HepG2 (cell line): ENCODE measurements at regions not wholly inside any gene's neighbourhood (a gene's known extent, or its start where the extent isn't known, plus 50 kb on each side); places are given as distances from the start of the nearest gene placed in this dataset.

ENCODE experiments used
- ATAC-seq: fragments of 200-7000 bp; cut with Tn5 transposase; 3 replicates; pipeline ENCODE4 v1.9.1; 2020; ENCODE audit warnings: mild to moderate bottlenecking, moderate library complexity
- BruUV-seq: library from RNA; stranded (reverse); fragments of 400-500 nt; replicated peaks from 2 replicates; lab custom pipeline; 2021; lab: Mats Ljungman, UMichigan
- CTCF ChIA-PET: fragments of 300-600 bp; formaldehyde crosslinking; extraction: SDS; loops from one replicate; lab custom pipeline; 2021; ENCODE audit warnings: low total read pairs, inconsistent platforms, low intra/inter-chr PET ratio; lab: Yijun Ruan, JAX
- POLR2A ChIA-PET: fragments of 350-600 bp; sonication (Branson Sonifier 250); formaldehyde crosslinking; loops from one replicate; lab custom pipeline; 2020; ENCODE audit warnings: antibody characterized with exemption, inconsistent platforms; lab: Yijun Ruan, JAX
- DNase-seq: peaks from one replicate; pipeline ENCODE4 v3.0.0-alpha.2; 2015; ENCODE audit warnings: low spot score
- FAIRE-seq: peaks from 3 replicates; lab custom pipeline; 2011; peaks lifted over from hg19 to GRCh38; lab: Jason Lieb, UNC
- H2AFZ ChIP-seq: one replicate; pipeline ENCODE4 v1.6.1; 2011; ENCODE audit warnings: low read length, inconsistent platforms
- H3K27ac ChIP-seq: fragments of 300-600 bp; 3 replicates; pipeline ENCODE4 v1.8.0; 2011; ENCODE audit warnings: mixed run types, mild to moderate bottlenecking, mixed read lengths, low read length, inconsistent platforms; ENCODE audit not compliant: insufficient read depth; ENCODE audit errors: extremely low read length
- H3K27me3 ChIP-seq, 2 experiments: fragments of 200-600 bp in 1 of 2; 2 replicates in 1 of 2; 3 replicates in 1 of 2; pipeline versions ENCODE4 v1.6.0 to v1.8.0; 2011; ENCODE audit warnings: low read length in 2 of 2, mild to moderate bottlenecking in 2 of 2, moderate library complexity in 2 of 2, inconsistent platforms in 1 of 2; ENCODE audit not compliant: insufficient read depth in 2 of 2, control insufficient read depth in 1 of 2
- H3K36me3 ChIP-seq, 2 experiments: fragments of 200-600 bp in 1 of 2; replicated peaks in 1 of 2; 2 replicates in 1 of 2; 3 replicates in 1 of 2; pipeline versions ENCODE4 v1.5.1 to v1.8.0; 2011; ENCODE audit warnings: low read length in 2 of 2, inconsistent platforms in 1 of 2; ENCODE audit not compliant: insufficient read depth in 2 of 2, control insufficient read depth in 1 of 2
- H3K4me1 ChIP-seq: 2 replicates; pipeline ENCODE4 v1.5.1; 2012; ENCODE audit warnings: low read length, inconsistent platforms; ENCODE audit not compliant: insufficient read depth
- H3K4me2 ChIP-seq: 2 replicates; pipeline ENCODE4 v1.6.0; 2011; ENCODE audit warnings: low read depth, low read length, inconsistent platforms
- H3K4me3 ChIP-seq, 3 experiments: fragments of 200-600 bp in 1 of 3; sonication (generic), shearing (Covaris generic) in 1 of 3; replicated peaks in 1 of 3; 2 replicates each; pipeline ENCODE4 v1.5.1; 2011 to 2016; ENCODE audit warnings: low read length in 3 of 3, inconsistent platforms in 2 of 3, low read depth in 2 of 3, mild to moderate bottlenecking in 2 of 3, control low read depth in 1 of 3, mixed read lengths in 1 of 3; ENCODE audit not compliant: insufficient read depth in 1 of 3
- H3K79me2 ChIP-seq: one replicate; pipeline ENCODE4 v1.6.1; 2011; ENCODE audit warnings: low read length, inconsistent platforms; ENCODE audit not compliant: insufficient read depth
- H3K9ac ChIP-seq: 2 replicates; pipeline ENCODE4 v1.6.0; 2011; ENCODE audit warnings: mild to moderate bottlenecking, low read depth, low read length, inconsistent platforms; ENCODE audit not compliant: insufficient read depth
- H3K9me3 ChIP-seq: 2 replicates; pipeline ENCODE4 v1.5.1; 2012; ENCODE audit warnings: mild to moderate bottlenecking, low read length
- H4K20me1 ChIP-seq: 2 replicates; pipeline ENCODE4 v1.6.0; 2011; ENCODE audit warnings: inconsistent platforms, mild to moderate bottlenecking, low read length, moderate library complexity; ENCODE audit not compliant: insufficient read depth
- CHD2 ChIP-seq: IDR thresholded peaks from 2 replicates; pipeline ENCODE4 v1.6.1; 2011; ENCODE audit warnings: low read depth, low read length, improper control_type of control experiment
- FOXK2 ChIP-seq: fragments of 450-650 bp; IDR thresholded peaks from 2 replicates; pipeline ENCODE4 v1.6.1; 2016
- FOXO1 ChIP-seq: sonication (generic); formaldehyde crosslinking; IDR thresholded peaks from 2 replicates; pipeline ENCODE4 v1.4.0; 2020; ENCODE audit warnings: missing genetic modification reagents
- MIXL1 ChIP-seq: IDR thresholded peaks from 2 replicates; pipeline ENCODE4 v1.6.1; 2016
- NONO ChIP-seq, 2 experiments: fragments of 450-650 bp in 1 of 2; sonication (generic) in 1 of 2; formaldehyde crosslinking in 1 of 2; IDR thresholded peaks in 1 of 2; conservative IDR thresholded peaks in 1 of 2; 2 replicates each; pipeline versions ENCODE4 v1.6.1 to v1.8.0; 2017 to 2022; ENCODE audit warnings: mild to moderate bottlenecking in 1 of 2, missing genetic modification reagents in 1 of 2, moderate library complexity in 1 of 2
- PAF1 ChIP-seq: IDR thresholded peaks from 2 replicates; pipeline ENCODE4 v1.6.1; 2016; ENCODE audit warnings: missing genetic modification reagents, missing compliant biosample characterization
- REXO4 ChIP-seq: sonication (generic); formaldehyde crosslinking; IDR thresholded peaks from 2 replicates; pipeline ENCODE4 v1.8.0; 2022; ENCODE audit warnings: missing genetic modification reagents, mild to moderate bottlenecking, borderline replicate concordance
- SMARCC2 ChIP-seq: fragments of 450-650 bp; IDR thresholded peaks from 2 replicates; pipeline ENCODE4 v1.6.1; 2017; ENCODE audit warnings: antibody characterized with exemption, mild to moderate bottlenecking
- SUZ12 ChIP-seq: fragments of 150-350 bp; IDR thresholded peaks from 2 replicates; pipeline ENCODE4 v1.6.1; 2014; ENCODE audit warnings: low read depth, low read length
- ZNF12 ChIP-seq: sonication (generic); formaldehyde crosslinking; IDR thresholded peaks from 2 replicates; pipeline ENCODE4 v1.5.0; 2020; ENCODE audit warnings: missing genetic modification reagents
- ZNF431 ChIP-seq: sonication (generic); formaldehyde crosslinking; IDR thresholded peaks from 2 replicates; pipeline ENCODE4 v1.9.0; 2022; ENCODE audit warnings: missing genetic modification reagents, low read depth, mild to moderate bottlenecking, borderline replicate concordance
- ZNF891 ChIP-seq: sonication (generic); formaldehyde crosslinking; IDR thresholded peaks from 2 replicates; pipeline ENCODE4 v1.5.0; 2020; ENCODE audit warnings: mild to moderate bottlenecking, missing genetic modification reagents
- WGBS: methylation state at CpG from one replicate; pipeline ENCODE4 v1.1.6; 2017; ENCODE audit warnings: low lambda C conversion rate; 5-methylcytosine and 5-hydroxymethylcytosine counted together
- in situ Hi-C: cut with HindIII; loops from 2 replicates; pipeline ENCODE4 v1.10.0; 2017; ENCODE audit warnings: low pct_unique_long_range_greater_than_20kb; ENCODE audit not compliant: extremely low pct_ligation_motif_present
- intact Hi-C: fragments of 100-400 bp; cut with micrococcal nuclease; formaldehyde crosslinking; loops from one replicate; pipeline ENCODE4 v1.10.0; 2022; ENCODE audit not compliant: unreplicated experiment
- TF ChIP-seq, protein P1 (sequence below): sonication (generic); formaldehyde crosslinking; IDR thresholded peaks from 2 replicates; pipeline ENCODE4 v1.4.0; 2020; ENCODE audit warnings: missing genetic modification reagents, borderline replicate concordance
- TF ChIP-seq, protein P2 (sequence below): sonication (generic); formaldehyde crosslinking; IDR thresholded peaks from 2 replicates; pipeline ENCODE4 v1.4.0; 2020; ENCODE audit warnings: missing genetic modification reagents
- TF ChIP-seq, protein P3 (sequence below): sonication (generic); formaldehyde crosslinking; IDR thresholded peaks from 2 replicates; pipeline ENCODE4 v1.4.0; 2020; ENCODE audit warnings: mild to moderate bottlenecking, missing genetic modification reagents
- TF ChIP-seq, protein P4 (sequence below): sonication (generic); formaldehyde crosslinking; IDR thresholded peaks from 2 replicates; pipeline ENCODE4 v1.5.1; 2020; ENCODE audit warnings: missing genetic modification reagents, mild to moderate bottlenecking, borderline replicate concordance

DNA sequence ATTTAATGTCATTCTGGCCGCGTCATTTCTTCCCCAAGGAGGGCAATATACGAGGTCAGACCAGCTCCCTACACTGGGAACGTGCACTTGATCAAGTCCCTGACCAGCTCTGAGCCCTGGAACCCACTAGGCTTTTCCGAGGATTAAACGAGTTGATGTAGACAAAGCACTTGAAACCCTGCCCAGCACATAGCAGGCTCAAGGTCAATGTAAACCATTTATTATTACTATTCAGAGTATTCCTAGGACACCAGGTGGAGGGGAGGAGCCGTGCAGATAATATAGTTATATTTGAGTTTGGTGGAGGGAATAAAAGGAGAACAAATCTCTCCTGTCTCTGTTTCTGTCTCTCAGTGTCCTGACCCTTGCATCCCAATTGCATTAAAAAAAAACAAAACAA lies 174.1 kb upstream of the IGSF21 start (continued):
- TF ChIP-seq, protein P1, sequence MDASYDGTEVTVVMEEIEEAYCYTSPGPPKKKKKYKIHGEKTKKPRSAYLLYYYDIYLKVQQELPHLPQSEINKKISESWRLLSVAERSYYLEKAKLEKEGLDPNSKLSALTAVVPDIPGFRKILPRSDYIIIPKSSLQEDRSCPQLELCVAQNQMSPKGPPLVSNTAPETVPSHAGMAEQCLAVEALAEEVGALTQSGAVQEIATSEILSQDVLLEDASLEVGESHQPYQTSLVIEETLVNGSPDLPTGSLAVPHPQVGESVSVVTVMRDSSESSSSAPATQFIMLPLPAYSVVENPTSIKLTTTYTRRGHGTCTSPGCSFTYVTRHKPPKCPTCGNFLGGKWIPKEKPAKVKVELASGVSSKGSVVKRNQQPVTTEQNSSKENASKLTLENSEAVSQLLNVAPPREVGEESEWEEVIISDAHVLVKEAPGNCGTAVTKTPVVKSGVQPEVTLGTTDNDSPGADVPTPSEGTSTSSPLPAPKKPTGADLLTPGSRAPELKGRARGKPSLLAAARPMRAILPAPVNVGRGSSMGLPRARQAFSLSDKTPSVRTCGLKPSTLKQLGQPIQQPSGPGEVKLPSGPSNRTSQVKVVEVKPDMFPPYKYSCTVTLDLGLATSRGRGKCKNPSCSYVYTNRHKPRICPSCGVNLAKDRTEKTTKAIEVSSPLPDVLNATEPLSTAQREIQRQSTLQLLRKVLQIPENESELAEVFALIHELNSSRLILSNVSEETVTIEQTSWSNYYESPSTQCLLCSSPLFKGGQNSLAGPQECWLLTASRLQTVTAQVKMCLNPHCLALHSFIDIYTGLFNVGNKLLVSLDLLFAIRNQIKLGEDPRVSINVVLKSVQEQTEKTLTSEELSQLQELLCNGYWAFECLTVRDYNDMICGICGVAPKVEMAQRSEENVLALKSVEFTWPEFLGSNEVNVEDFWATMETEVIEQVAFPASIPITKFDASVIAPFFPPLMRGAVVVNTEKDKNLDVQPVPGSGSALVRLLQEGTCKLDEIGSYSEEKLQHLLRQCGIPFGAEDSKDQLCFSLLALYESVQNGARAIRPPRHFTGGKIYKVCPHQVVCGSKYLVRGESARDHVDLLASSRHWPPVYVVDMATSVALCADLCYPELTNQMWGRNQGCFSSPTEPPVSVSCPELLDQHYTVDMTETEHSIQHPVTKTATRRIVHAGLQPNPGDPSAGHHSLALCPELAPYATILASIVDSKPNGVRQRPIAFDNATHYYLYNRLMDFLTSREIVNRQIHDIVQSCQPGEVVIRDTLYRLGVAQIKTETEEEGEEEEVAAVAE (CRISPR knock-in tag) = no peak
- TF ChIP-seq NONO (IDR thresholded peaks at IDR 0.05) (no peak), NONO (CRISPR knock-in tag; conservative IDR thresholded peaks at IDR 0.05) (no peak), FOXK2 (no peak), ZNF891 (CRISPR knock-in tag) (no peak), ZNF12 (CRISPR knock-in tag) (no peak), SMARCC2 (no peak)
- TF ChIP-seq, protein P2, sequence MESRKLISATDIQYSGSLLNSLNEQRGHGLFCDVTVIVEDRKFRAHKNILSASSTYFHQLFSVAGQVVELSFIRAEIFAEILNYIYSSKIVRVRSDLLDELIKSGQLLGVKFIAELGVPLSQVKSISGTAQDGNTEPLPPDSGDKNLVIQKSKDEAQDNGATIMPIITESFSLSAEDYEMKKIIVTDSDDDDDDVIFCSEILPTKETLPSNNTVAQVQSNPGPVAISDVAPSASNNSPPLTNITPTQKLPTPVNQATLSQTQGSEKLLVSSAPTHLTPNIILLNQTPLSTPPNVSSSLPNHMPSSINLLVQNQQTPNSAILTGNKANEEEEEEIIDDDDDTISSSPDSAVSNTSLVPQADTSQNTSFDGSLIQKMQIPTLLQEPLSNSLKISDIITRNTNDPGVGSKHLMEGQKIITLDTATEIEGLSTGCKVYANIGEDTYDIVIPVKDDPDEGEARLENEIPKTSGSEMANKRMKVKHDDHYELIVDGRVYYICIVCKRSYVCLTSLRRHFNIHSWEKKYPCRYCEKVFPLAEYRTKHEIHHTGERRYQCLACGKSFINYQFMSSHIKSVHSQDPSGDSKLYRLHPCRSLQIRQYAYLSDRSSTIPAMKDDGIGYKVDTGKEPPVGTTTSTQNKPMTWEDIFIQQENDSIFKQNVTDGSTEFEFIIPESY = no peak
- TF ChIP-seq, all 625 proteins: peak for 0

DNA sequence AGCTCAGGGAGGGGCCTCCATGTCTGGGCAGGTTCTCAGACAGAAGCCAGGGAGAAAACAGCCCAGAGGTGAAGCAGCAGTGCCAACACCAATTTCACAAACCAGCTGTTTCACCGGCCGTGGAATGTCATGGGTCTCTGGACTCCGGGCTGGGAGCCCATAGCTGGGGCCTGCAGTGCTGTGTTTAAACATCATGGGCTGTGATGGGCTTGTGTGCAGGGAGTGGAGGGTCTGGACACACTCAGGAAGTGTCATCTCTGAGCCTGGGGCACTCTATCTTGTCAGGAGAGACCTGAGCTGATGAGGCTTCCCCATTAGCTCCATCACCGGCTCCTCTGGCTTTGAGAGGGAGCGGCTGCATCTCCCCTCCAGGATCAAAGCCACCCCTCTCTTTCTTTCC lies 173.6 kb upstream of the IGSF21 start:
- H3K9ac ChIP-seq = no peak overlapping the region
- no peak for DNase-seq
- in situ Hi-C loops (no loop called here), intact Hi-C loops (no loop called here)
- no peaks in the 10 kb centered on the region for H3K36me3 ChIP-seq
- no peak overlapping the region for H3K4me3 ChIP-seq
- no TSS peak for BruUV-seq
- H4K20me1 ChIP-seq = no peaks in the 10 kb centered on the region
- CTCF ChIA-PET = no interaction called here
- no peak overlapping the region for H3K27ac ChIP-seq
- H3K4me1 ChIP-seq = peaks cover 7% of the 10 kb centered on the region; the same call in 1 of the 2 replicates
- no peak overlapping the region for H2AFZ ChIP-seq
- no peak for ATAC-seq
- WGBS = 40% methylated on average over 3 of the region's 5 CpGs
- no peaks in the 10 kb centered on the region for H3K9me3 ChIP-seq
- POLR2A ChIA-PET = no interaction called here
- H3K27me3 ChIP-seq = no peaks in the 10 kb centered on the region; a peak in 1 of 5 replicates
- no peak for FAIRE-seq
- no peak overlapping the region for H3K4me2 ChIP-seq
- no peaks in the 10 kb centered on the region for H3K79me2 ChIP-seq
- TF ChIP-seq MIXL1 (CRISPR knock-in tag) (no peak), ZNF431 (CRISPR knock-in tag) (no peak), CHD2 (no peak), SUZ12 (no peak), REXO4 (no peak), FOXO1 (CRISPR knock-in tag) (no peak), PAF1 (no peak)
- TF ChIP-seq, protein P3, sequence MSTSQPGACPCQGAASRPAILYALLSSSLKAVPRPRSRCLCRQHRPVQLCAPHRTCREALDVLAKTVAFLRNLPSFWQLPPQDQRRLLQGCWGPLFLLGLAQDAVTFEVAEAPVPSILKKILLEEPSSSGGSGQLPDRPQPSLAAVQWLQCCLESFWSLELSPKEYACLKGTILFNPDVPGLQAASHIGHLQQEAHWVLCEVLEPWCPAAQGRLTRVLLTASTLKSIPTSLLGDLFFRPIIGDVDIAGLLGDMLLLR (CRISPR knock-in tag) = no peak
- TF ChIP-seq, protein P4, sequence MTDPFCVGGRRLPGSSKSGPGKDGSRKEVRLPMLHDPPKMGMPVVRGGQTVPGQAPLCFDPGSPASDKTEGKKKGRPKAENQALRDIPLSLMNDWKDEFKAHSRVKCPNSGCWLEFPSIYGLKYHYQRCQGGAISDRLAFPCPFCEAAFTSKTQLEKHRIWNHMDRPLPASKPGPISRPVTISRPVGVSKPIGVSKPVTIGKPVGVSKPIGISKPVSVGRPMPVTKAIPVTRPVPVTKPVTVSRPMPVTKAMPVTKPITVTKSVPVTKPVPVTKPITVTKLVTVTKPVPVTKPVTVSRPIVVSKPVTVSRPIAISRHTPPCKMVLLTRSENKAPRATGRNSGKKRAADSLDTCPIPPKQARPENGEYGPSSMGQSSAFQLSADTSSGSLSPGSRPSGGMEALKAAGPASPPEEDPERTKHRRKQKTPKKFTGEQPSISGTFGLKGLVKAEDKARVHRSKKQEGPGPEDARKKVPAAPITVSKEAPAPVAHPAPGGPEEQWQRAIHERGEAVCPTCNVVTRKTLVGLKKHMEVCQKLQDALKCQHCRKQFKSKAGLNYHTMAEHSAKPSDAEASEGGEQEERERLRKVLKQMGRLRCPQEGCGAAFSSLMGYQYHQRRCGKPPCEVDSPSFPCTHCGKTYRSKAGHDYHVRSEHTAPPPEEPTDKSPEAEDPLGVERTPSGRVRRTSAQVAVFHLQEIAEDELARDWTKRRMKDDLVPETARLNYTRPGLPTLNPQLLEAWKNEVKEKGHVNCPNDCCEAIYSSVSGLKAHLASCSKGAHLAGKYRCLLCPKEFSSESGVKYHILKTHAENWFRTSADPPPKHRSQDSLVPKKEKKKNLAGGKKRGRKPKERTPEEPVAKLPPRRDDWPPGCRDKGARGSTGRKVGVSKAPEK (CRISPR knock-in tag) = no peak
